Loucy (cell line): ENCODE measurements at regions not wholly inside any gene's neighbourhood (a gene's known extent, or its start where the extent isn't known, plus 50 kb on each side); places are given as distances from the start of the nearest gene placed in this dataset.

Source experiments
- H2AFZ ChIP-seq: fragments of 200-600 bp; sonication (generic); 2 replicates; pipeline ENCODE4 v1.6.0; 2016; ENCODE audit warnings: antibody characterized with exemption, mild to moderate bottlenecking, low read length, moderate library complexity
- H3F3A ChIP-seq: fragments of 200-600 bp; 2 replicates; pipeline ENCODE4 v1.6.0; 2016; ENCODE audit warnings: antibody characterized with exemption, low read depth, mild to moderate bottlenecking
- H3K27me3 ChIP-seq: fragments of 200-600 bp; sonication (generic); 2 replicates; pipeline ENCODE4 v1.6.1; 2014; ENCODE audit warnings: low read length, mild to moderate bottlenecking; ENCODE audit not compliant: insufficient read depth, poor library complexity, severe bottlenecking
- H3K36me3 ChIP-seq: fragments of 200-600 bp; sonication (generic); 2 replicates; pipeline ENCODE4 v1.6.1; 2016; ENCODE audit warnings: low read length; ENCODE audit not compliant: insufficient read depth
- H3K4me1 ChIP-seq: fragments of 200-600 bp; sonication (generic); 2 replicates; pipeline ENCODE4 v1.5.1; 2014; ENCODE audit warnings: low read length, mild to moderate bottlenecking; ENCODE audit not compliant: insufficient read depth, poor library complexity, severe bottlenecking
- H3K4me2 ChIP-seq: fragments of 200-600 bp; sonication (generic); 2 replicates; pipeline ENCODE4 v1.6.0; 2014; ENCODE audit warnings: antibody characterized with exemption, low read length, low read depth, mild to moderate bottlenecking; ENCODE audit not compliant: poor library complexity, severe bottlenecking
- H3K4me3 ChIP-seq: fragments of 200-600 bp; sonication (generic); 2 replicates; pipeline ENCODE4 v1.5.1; 2014; ENCODE audit warnings: low read length, mild to moderate bottlenecking, mixed read lengths; ENCODE audit not compliant: poor library complexity, severe bottlenecking
- H3K79me2 ChIP-seq: fragments of 200-600 bp; sonication (generic); 2 replicates; pipeline ENCODE4 v1.6.1; 2014; ENCODE audit warnings: low read length; ENCODE audit not compliant: insufficient read depth
- H3K9ac ChIP-seq: fragments of 200-600 bp; sonication (generic); 2 replicates; pipeline ENCODE4 v1.6.0; 2014; ENCODE audit warnings: mild to moderate bottlenecking, low read depth, low read length, moderate library complexity; ENCODE audit not compliant: poor library complexity, severe bottlenecking
- H3K9me2 ChIP-seq: fragments of 200-600 bp; sonication (generic); replicated peaks from 2 replicates; pipeline ENCODE4 v1.6.1; 2016; ENCODE audit warnings: low read depth, low read length, mixed read lengths
- H3K9me3 ChIP-seq: fragments of 200-600 bp; sonication (generic); 2 replicates; pipeline ENCODE4 v1.6.1; 2014; ENCODE audit warnings: mild to moderate bottlenecking, antibody characterized with exemption, low read length, low read depth; ENCODE audit not compliant: insufficient read depth
- H4K20me1 ChIP-seq: fragments of 200-600 bp; sonication (generic); 2 replicates; pipeline ENCODE4 v1.6.0; 2014; ENCODE audit warnings: antibody characterized with exemption, low read length, mild to moderate bottlenecking; ENCODE audit not compliant: insufficient read depth, poor library complexity, severe bottlenecking
- CTCF ChIP-seq: fragments of 200-600 bp; sonication (generic); conservative IDR thresholded peaks from 2 replicates; pipeline ENCODE4 v1.5.1; 2014; ENCODE audit warnings: mild to moderate bottlenecking, antibody characterized with exemption, low read length
- EZH2phosphoT487 ChIP-seq: fragments of 200-600 bp; IDR thresholded peaks from 2 replicates; pipeline ENCODE4 v1.6.1; 2018; ENCODE audit warnings: antibody characterized with exemption, mild to moderate bottlenecking, moderate library complexity, borderline replicate concordance

- Histone ChIP-seq H3K9me3 (no peaks in the 10 kb centered on the region), H4K20me1 (no peaks in the 10 kb centered on the region), H3K36me3 (no peaks in the 10 kb centered on the region), H3K4me2 (no peak overlapping the region), H3K79me2 (no peaks in the 10 kb centered on the region), H3K9me2 (no peaks in the 10 kb centered on the region), H3F3A (no peaks in the 10 kb centered on the region), H3K9ac (no peak overlapping the region), H3K4me3 (no peak overlapping the region), H3K27me3 (no peaks in the 10 kb centered on the region), H3K4me1 (peaks cover 39% of the 10 kb centered on the region), H2AFZ (peak overlapping the region; percentile 18; the same call in 1 of the 2 replicates)
- no peak for TF ChIP-seq EZH2phosphoT487
- peak; percentile 68 for TF ChIP-seq CTCF
Observed at GRCh38 chr3:150303768-150304167, 104.3 kb upstream of the TSC22D2 start.

- H2AFZ ChIP-seq, result peak overlapping the region; percentile 50; the same call in 1 of the 2 replicates
- no peaks in the 10 kb centered on the region for H3K36me3 ChIP-seq
- H3K4me3 ChIP-seq, result peak overlapping the region; percentile 54
- no peaks in the 10 kb centered on the region for H3K9me3 ChIP-seq
- H3K4me1 ChIP-seq, result peaks cover 45% of the 10 kb centered on the region
- no peaks in the 10 kb centered on the region for H3K27me3 ChIP-seq
- no peaks in the 10 kb centered on the region for H3F3A ChIP-seq
- H4K20me1 ChIP-seq, result no peaks in the 10 kb centered on the region
- no peaks in the 10 kb centered on the region for H3K9me2 ChIP-seq
- no peak for TF ChIP-seq CTCF
- no peak for TF ChIP-seq EZH2phosphoT487
- H3K9ac ChIP-seq, result peak overlapping the region; percentile 50
- no peaks in the 10 kb centered on the region for H3K79me2 ChIP-seq
- peak overlapping the region; percentile 59 for H3K4me2 ChIP-seq
Observed at GRCh38 chr3:150302246-150302645, 105.9 kb upstream of the TSC22D2 start.

- Histone ChIP-seq H3K4me3 (peak overlapping the region; percentile 54), H2AFZ (peak overlapping the region; percentile 50), H3K36me3 (no peaks in the 10 kb centered on the region), H3K4me2 (peak overlapping the region; percentile 59), H3K27me3 (no peaks in the 10 kb centered on the region), H3K9ac (peak overlapping the region; percentile 50), H3K4me1 (peaks cover 53% of the 10 kb centered on the region), H3K79me2 (no peaks in the 10 kb centered on the region), H4K20me1 (no peaks in the 10 kb centered on the region), H3F3A (no peaks in the 10 kb centered on the region), H3K9me2 (no peaks in the 10 kb centered on the region), H3K9me3 (no peaks in the 10 kb centered on the region)
- TF ChIP-seq EZH2phosphoT487 (no peak), CTCF (no peak)
Observed at GRCh38 chr3:150300852-150301517, 107.1 kb upstream of the TSC22D2 start.
